ENCODE measurements at regions not wholly inside any gene's neighbourhood (a gene's known extent, or its start where the extent isn't known, plus 50 kb on each side); places are given as distances from the start of the nearest gene placed in this dataset.
"Not testable (repeated sequence)": the region's sequence is repeated elsewhere in the genome, so short reads cannot be mapped to it uniquely, and the experiment has no call there.

DNA sequence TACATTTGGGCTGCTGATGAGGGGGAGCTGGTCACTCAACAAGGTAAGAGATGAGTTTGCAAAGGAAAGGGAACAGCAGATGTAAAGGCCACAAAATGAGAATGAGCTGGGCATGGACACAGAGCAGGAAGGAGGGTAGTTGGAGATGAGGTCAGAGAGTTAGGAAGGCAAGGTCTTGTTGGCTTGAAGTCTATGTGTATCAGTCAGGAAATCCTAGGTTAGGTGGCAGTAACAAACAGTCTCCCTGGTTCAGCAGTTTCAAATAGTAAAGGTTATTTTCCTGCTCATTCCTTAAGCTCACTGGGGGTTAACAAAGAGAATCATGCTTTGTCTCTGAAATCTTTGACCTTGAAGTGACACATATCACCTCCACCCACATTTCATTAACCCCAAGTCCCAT lies 58.3 kb upstream of the ARL4C start:
- no peaks in the 10 kb centered on the region for H3K27me3 ChIP-seq (replicated peaks; ENCODE audit: control insufficient read depth, insufficient read depth, low read length)
- Mint-ChIP-seq H3K27ac (ENCODE audit: unreplicated experiment) (no peak overlapping the region), H3K4me3 (ENCODE audit: unreplicated experiment) (no peak overlapping the region), H3K9me3 (ENCODE audit: unreplicated experiment) (peaks cover 15% of the 10 kb centered on the region), H3K4me1 (ENCODE audit: low read depth, unreplicated experiment) (no peaks in the 10 kb centered on the region), H3K36me3 (ENCODE audit: insufficient read depth, unreplicated experiment) (no peaks in the 10 kb centered on the region), H3K27me3 (ENCODE audit: insufficient read depth, unreplicated experiment) (peaks cover 2% of the 10 kb centered on the region)
- intact Hi-C loops (cut with micrococcal nuclease; ENCODE audit: unreplicated experiment) = no loop called here
- H3K4me3 ChIP-seq (ENCODE audit: low read depth, low read length) = no peak overlapping the region
- no TSS peak for BruUV-seq (replicated peaks)
- no peaks in the 10 kb centered on the region for H3K9me3 ChIP-seq
- TF ChIP-seq, protein P1, sequence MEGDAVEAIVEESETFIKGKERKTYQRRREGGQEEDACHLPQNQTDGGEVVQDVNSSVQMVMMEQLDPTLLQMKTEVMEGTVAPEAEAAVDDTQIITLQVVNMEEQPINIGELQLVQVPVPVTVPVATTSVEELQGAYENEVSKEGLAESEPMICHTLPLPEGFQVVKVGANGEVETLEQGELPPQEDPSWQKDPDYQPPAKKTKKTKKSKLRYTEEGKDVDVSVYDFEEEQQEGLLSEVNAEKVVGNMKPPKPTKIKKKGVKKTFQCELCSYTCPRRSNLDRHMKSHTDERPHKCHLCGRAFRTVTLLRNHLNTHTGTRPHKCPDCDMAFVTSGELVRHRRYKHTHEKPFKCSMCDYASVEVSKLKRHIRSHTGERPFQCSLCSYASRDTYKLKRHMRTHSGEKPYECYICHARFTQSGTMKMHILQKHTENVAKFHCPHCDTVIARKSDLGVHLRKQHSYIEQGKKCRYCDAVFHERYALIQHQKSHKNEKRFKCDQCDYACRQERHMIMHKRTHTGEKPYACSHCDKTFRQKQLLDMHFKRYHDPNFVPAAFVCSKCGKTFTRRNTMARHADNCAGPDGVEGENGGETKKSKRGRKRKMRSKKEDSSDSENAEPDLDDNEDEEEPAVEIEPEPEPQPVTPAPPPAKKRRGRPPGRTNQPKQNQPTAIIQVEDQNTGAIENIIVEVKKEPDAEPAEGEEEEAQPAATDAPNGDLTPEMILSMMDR (IDR thresholded peaks at IDR 0.05; ENCODE audit: insufficient read depth in 1 of 2, low read depth in 1 of 2, low read length in 1 of 2, severe bottlenecking in 1 of 2, unreplicated experiment in 1 of 2) = no peak
- ChIA-PET CTCF (no interaction called here), POLR2A (no interaction called here)
- H3K4me1 ChIP-seq = no peaks in the 10 kb centered on the region
- no peak for DNase-seq
- no peaks in the 10 kb centered on the region for H3K36me3 ChIP-seq (ENCODE audit: control insufficient read depth, insufficient read depth, low read length)

DNA sequence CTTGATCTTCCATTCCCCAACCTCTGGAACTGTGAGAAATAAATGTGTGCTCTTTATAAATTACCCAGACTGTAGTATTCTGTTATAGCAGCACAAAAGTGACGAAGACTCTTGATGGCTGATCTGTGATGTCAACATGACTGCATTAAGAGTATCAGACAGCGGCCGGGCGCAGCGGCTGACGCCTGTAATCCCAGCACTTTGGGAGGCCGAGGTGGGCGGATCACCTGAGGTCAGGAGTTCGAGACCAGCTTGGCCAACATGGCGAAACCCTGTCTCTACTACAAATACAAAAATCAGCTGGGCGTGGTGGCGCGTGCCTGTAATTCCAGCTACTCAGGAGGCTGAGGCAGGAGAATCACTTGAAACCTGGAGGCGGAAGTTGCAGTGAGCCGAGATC lies 56.3 kb upstream of the ARL4C start:
- H3K27me3 Mint-ChIP-seq (ENCODE audit: insufficient read depth, unreplicated experiment); H3K9me3 ChIP-seq; CTCF ChIA-PET; H3K4me3 Mint-ChIP-seq (ENCODE audit: unreplicated experiment); H3K4me1 ChIP-seq; BruUV-seq (replicated peaks); H3K27ac Mint-ChIP-seq (ENCODE audit: unreplicated experiment); DNase-seq; POLR2A ChIA-PET; H3K36me3 ChIP-seq (ENCODE audit: control insufficient read depth, insufficient read depth, low read length); H3K27me3 ChIP-seq (replicated peaks; ENCODE audit: control insufficient read depth, insufficient read depth, low read length); H3K4me1 Mint-ChIP-seq (ENCODE audit: low read depth, unreplicated experiment); H3K9me3 Mint-ChIP-seq (ENCODE audit: unreplicated experiment); H3K4me3 ChIP-seq (ENCODE audit: low read depth, low read length); H3K36me3 Mint-ChIP-seq (ENCODE audit: insufficient read depth, unreplicated experiment): not testable (repeated sequence)
- intact Hi-C loops (cut with micrococcal nuclease; ENCODE audit: unreplicated experiment) = loop anchor here (5.0 kb wide), 1 partner anchor 504 kb away; no protein-coding TSS in a partner anchor

DNA sequence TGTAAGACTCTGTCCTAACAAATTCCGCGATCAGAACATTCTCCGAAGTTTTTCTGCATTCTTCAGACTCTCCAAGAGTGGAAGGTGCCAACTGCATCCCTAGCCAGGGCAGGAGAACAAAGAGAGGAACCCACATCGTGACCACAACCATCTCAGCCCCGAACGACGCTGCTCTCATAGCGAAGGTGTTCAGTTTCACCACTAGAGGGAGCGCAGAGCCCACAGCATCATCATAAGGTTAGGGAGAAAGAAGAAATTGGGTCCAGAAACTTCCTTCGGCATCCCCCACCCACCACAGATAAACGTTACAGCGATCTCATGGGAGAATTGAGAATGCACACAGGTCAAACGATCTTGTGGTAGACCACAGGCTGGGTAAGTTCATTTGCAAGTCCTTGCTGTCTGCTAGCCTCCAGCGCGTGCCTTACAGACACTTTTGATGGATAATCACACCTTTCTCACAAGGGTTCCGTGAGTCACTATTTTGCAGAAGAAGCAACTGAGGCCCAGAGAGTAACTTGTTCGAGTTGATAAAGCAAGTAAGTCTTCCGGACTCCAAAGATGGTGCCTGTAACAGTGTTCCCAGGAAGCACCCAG lies 53.7 kb upstream of the ARL4C start:
- Histone ChIP-seq H3K36me3 (ENCODE audit: control insufficient read depth, insufficient read depth, low read length) (no peaks in the 10 kb centered on the region), H3K4me1 (no peaks in the 10 kb centered on the region), H3K4me3 (ENCODE audit: low read depth, low read length) (no peak overlapping the region), H3K9me3 (no peaks in the 10 kb centered on the region), H3K27me3 (replicated peaks; ENCODE audit: control insufficient read depth, insufficient read depth, low read length) (no peaks in the 10 kb centered on the region)
- peak; percentile 55 to 66 for DNase-seq
- Mint-ChIP-seq H3K27ac (ENCODE audit: unreplicated experiment) (no peak overlapping the region), H3K9me3 (ENCODE audit: unreplicated experiment) (peaks cover 10% of the 10 kb centered on the region), H3K27me3 (ENCODE audit: insufficient read depth, unreplicated experiment) (peaks cover 2% of the 10 kb centered on the region), H3K36me3 (ENCODE audit: insufficient read depth, unreplicated experiment) (no peaks in the 10 kb centered on the region), H3K4me1 (ENCODE audit: low read depth, unreplicated experiment) (peaks cover 4% of the 10 kb centered on the region), H3K4me3 (ENCODE audit: unreplicated experiment) (no peak overlapping the region)
- intact Hi-C loops (cut with micrococcal nuclease; ENCODE audit: unreplicated experiment) = loop anchor here (1.0 to 5.0 kb wide), 3 partner anchors 507 to 567 kb away; no protein-coding TSS in a partner anchor
- POLR2A ChIA-PET = no interaction called here
- CTCF ChIA-PET = interaction anchor here (0.8 kb wide), 1 partner anchor 566 kb away, joined by 3 read pairs; no protein-coding TSS in a partner anchor
- BruUV-seq (replicated peaks) = no TSS peak
- TF ChIP-seq, protein P1 (IDR thresholded peaks at IDR 0.05; ENCODE audit: insufficient read depth in 1 of 2, low read depth in 1 of 2, low read length in 1 of 2, severe bottlenecking in 1 of 2, unreplicated experiment in 1 of 2) = peak; percentile 78
